Vagina (tissue), 2 donors: ENCODE measurements at regions not wholly inside any gene's neighbourhood (a gene's known extent, or its start where the extent isn't known, plus 50 kb on each side); places are given as distances from the start of the nearest gene placed in this dataset.

Experiments
- DNase-seq, 2 donors: peaks; one replicate each; pipeline ENCODE4 v3.0.0-alpha.2; 2017; ENCODE audit errors: extremely low spot score in 2 of 2
- H3K27ac ChIP-seq: fragments of 200-600 bp; sonication (generic); one replicate; pipeline ENCODE4 v1.5.1; 2019
- H3K27me3 ChIP-seq: fragments of 200-600 bp; sonication (generic); one replicate; pipeline ENCODE4 v1.5.1; 2019
- H3K36me3 ChIP-seq, 2 donors: fragments of 200-600 bp; sonication (generic); one replicate each; pipeline ENCODE4 v1.5.1; 2017 to 2019
- H3K4me1 ChIP-seq: fragments of 200-600 bp; sonication (generic); one replicate; pipeline ENCODE4 v1.5.1; 2019
- H3K4me3 ChIP-seq, 2 donors: fragments of 200-600 bp; sonication (generic); 1 replicate in 1 of 2; 2 replicates in 1 of 2; pipeline ENCODE4 v1.5.1; 2016 to 2019
- H3K9me3 ChIP-seq: fragments of 200-600 bp; sonication (generic); one replicate; pipeline ENCODE4 v1.5.1; 2019
- CTCF ChIP-seq, 3 experiments: fragments of 450-650 bp in 2 of 3; fragments of 200-600 bp in 1 of 3; sonication (generic) in 1 of 3; IDR thresholded peaks; one replicate each; pipeline ENCODE4 v1.5.1; 2017 to 2019; ENCODE audit warnings: antibody characterized with exemption in 3 of 3, mild to moderate bottlenecking in 2 of 3, moderate library complexity in 2 of 3
- POLR2A ChIP-seq, 2 donors: fragments of 450-650 bp; IDR thresholded peaks; one replicate each; pipeline ENCODE4 v1.6.1; 2017; ENCODE audit warnings: antibody characterized with exemption in 2 of 2, mild to moderate bottlenecking in 2 of 2, moderate library complexity in 2 of 2
- POLR2AphosphoS5 ChIP-seq, 2 donors: sonication (generic); formaldehyde crosslinking; IDR thresholded peaks; one replicate each; pipeline ENCODE4 v1.9.0; 2017; ENCODE audit warnings: antibody characterized with exemption in 2 of 2, mild to moderate bottlenecking in 2 of 2, low read depth in 1 of 2; ENCODE audit not compliant: insufficient read depth in 1 of 2
- intact Hi-C: fragments of 100-400 bp; cut with DNase I; formaldehyde crosslinking; loops from one replicate; pipeline ENCODE4 v1.15.1; 2023

GRCh38 chr5:167598166-167598565 is 693.3 kb upstream of the WWC1 start:
- Histone ChIP-seq H3K36me3 (no peaks in the 10 kb centered on the region), H3K27ac (no peak overlapping the region), H3K27me3 (no peaks in the 10 kb centered on the region), H3K4me1 (no peaks in the 10 kb centered on the region), H3K9me3 (no peaks in the 10 kb centered on the region), H3K4me3 (no peak overlapping the region)
- TF ChIP-seq POLR2A (IDR thresholded peaks at IDR 0.05), result no peak
- TF ChIP-seq POLR2AphosphoS5 (IDR thresholded peaks at IDR 0.05; ENCODE audit: insufficient read depth in 1 of 2, low read depth in 1 of 2), result no peak
- no peak for TF ChIP-seq CTCF (IDR thresholded peaks at IDR 0.05)
- intact Hi-C loops, result no loop called here
- DNase-seq, result no peak

DNA sequence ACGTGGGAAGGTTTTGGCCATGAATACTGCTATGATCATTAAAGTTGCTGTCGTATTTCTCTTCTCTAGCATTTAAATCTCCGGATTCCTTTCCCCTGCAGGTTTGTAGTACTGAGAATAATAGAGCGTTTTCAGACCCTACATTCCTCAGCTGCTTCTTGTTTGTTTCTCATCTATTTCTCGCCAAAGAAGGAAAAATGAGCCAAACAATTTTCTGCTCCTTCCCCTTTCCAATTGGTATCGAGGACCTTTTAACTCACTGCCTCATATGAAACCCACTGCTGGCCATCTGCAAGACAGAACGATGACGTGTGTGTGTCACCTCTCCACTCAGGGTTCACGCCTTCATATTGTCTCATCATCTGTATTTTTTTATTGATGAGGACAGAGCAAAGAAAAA is 689.4 kb upstream of the WWC1 start:
- DNase-seq, result no peak
- TF ChIP-seq POLR2A (IDR thresholded peaks at IDR 0.05), result no peak
- TF ChIP-seq CTCF (IDR thresholded peaks at IDR 0.05), result no peak
- TF ChIP-seq POLR2AphosphoS5 (IDR thresholded peaks at IDR 0.05; ENCODE audit: insufficient read depth in 1 of 2, low read depth in 1 of 2), result no peak
- intact Hi-C loops, result no loop called here
- Histone ChIP-seq H3K4me1 (no peaks in the 10 kb centered on the region), H3K4me3 (no peak overlapping the region), H3K36me3 (no peaks in the 10 kb centered on the region), H3K9me3 (no peaks in the 10 kb centered on the region), H3K27ac (no peak overlapping the region), H3K27me3 (no peaks in the 10 kb centered on the region)

GRCh38 chr5:167603135-167603534 is 688.3 kb upstream of the WWC1 start:
- H3K4me3 ChIP-seq, result no peak overlapping the region
- no peak for DNase-seq
- H3K36me3 ChIP-seq, result no peaks in the 10 kb centered on the region
- TF ChIP-seq POLR2AphosphoS5 (IDR thresholded peaks at IDR 0.05; ENCODE audit: insufficient read depth in 1 of 2, low read depth in 1 of 2) (no peak), POLR2A (IDR thresholded peaks at IDR 0.05) (no peak), CTCF (IDR thresholded peaks at IDR 0.05) (no peak)
- intact Hi-C loops, result no loop called here
- no peaks in the 10 kb centered on the region for H3K4me1 ChIP-seq
- H3K27me3 ChIP-seq, result no peaks in the 10 kb centered on the region
- H3K9me3 ChIP-seq, result no peaks in the 10 kb centered on the region
- H3K27ac ChIP-seq, result no peak overlapping the region

DNA sequence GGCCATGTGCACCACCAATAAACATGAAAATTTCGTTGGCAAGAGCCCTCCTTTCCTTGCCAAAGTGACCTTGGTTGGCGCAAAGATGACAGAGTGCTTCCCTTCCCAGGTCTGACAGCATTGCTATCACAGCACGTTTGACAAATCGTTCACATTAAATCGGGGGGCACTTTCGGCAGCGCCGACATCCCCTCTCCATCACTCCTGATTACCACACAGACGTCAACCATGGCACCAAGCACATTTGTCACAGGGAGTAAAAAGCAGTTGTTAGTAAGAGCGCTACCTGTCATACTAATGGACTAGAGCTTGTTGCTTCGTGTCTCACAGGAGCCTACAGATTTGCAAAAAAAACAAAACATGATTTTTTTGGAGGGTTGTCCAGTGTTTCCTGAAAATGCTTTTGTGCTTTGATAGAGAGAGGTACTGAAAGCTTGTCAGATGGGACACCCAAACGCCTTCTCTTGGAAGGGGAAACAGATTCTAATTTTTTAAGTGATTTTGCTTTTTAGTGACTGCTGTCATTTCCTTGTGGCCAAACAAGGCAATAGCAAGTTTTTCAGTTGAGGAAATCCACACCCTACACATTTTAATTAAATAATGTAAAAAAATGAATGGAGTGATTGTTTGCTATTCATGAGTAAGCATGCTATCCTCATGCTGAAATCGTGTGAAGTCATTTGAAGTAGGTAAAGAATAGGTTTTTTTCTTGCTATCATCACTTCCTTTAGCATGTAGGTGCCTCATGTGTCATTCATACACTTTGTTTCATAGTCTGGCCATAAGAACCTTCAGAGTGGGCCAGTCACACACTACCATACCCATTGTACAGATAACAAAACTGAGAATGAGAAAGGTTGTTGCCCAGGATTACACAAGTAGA is 682.8 kb upstream of the WWC1 start:
- no peaks in the 10 kb centered on the region for H3K36me3 ChIP-seq
- TF ChIP-seq POLR2AphosphoS5 (IDR thresholded peaks at IDR 0.05; ENCODE audit: insufficient read depth in 1 of 2, low read depth in 1 of 2) (no peak), POLR2A (IDR thresholded peaks at IDR 0.05) (no peak), CTCF (IDR thresholded peaks at IDR 0.05) (no peak)
- no peak for DNase-seq
- H3K9me3 ChIP-seq, result no peaks in the 10 kb centered on the region
- no peaks in the 10 kb centered on the region for H3K27me3 ChIP-seq
- intact Hi-C loops, result no loop called here
- no peak overlapping the region for H3K27ac ChIP-seq
- no peak overlapping the region for H3K4me3 ChIP-seq
- no peaks in the 10 kb centered on the region for H3K4me1 ChIP-seq

DNA sequence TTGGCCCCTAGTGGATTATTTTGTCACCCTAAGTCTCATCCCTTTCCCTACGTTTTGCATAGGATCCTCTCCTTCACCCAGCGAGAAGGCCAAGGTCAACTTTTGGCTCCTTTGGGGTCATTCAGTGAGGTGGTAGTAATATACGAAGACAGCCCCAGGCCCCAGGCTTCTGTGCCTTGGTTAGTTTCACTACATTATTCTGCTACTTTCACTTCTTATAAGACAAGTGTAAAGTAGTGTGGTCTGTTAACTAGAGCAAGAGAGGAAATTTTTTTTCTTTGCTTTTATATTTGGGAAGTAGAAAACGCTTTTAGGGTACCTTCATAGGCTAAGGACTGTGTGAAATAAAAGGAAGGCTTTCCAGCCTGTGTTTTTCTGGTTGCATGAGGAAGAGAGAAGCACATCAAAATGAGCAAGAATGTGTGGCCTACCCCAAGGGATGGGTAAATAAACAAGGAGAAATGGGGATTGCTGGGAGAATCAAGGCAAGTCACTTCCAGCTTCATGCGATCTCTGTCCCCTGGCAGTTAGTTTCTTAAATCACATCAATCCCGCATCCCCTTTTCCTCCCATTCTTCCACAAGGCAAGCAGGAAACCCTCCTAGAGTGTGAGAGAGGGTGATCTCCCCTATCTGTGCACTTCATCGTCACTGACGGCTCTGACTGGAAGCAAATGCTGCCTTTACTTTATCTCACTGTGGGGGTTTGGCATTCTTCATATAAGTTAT is 677.0 kb upstream of the WWC1 start:
- no peak overlapping the region for H3K27ac ChIP-seq
- intact Hi-C loops, result no loop called here
- TF ChIP-seq POLR2A (IDR thresholded peaks at IDR 0.05) (no peak), CTCF (IDR thresholded peaks at IDR 0.05) (no peak), POLR2AphosphoS5 (IDR thresholded peaks at IDR 0.05; ENCODE audit: insufficient read depth in 1 of 2, low read depth in 1 of 2) (no peak)

More for the DNA sequence above, 677.0 kb upstream of the WWC1 start:
- Histone ChIP-seq H3K4me3 (no peak overlapping the region), H3K9me3 (no peaks in the 10 kb centered on the region), H3K36me3 (no peaks in the 10 kb centered on the region), H3K27me3 (peaks cover 3% of the 10 kb centered on the region), H3K4me1 (no peaks in the 10 kb centered on the region)
- no peak for DNase-seq
